Sigmoid colon (tissue), 4 donors: ENCODE measurements at regions not wholly inside any gene's neighbourhood (a gene's known extent, or its start where the extent isn't known, plus 50 kb on each side); places are given as distances from the start of the nearest gene placed in this dataset.

Experiments
- CTCF ChIP-seq, 4 experiments: fragments of 450-650 bp in 3 of 4; fragments of 200-600 bp in 1 of 4; IDR thresholded peaks; one replicate each; pipeline ENCODE4 v1.5.1; 2016 to 2019; ENCODE audit warnings: antibody characterized with exemption in 4 of 4, mild to moderate bottlenecking in 3 of 4, moderate library complexity in 2 of 4
- POLR2AphosphoS5 ChIP-seq, 4 donors: sonication (generic); formaldehyde crosslinking; IDR thresholded peaks; one replicate each; pipeline ENCODE4 v1.6.1; 2017; ENCODE audit warnings: antibody characterized with exemption in 4 of 4

GRCh38 chr2:22957446-22957845 lies 427.5 kb upstream of the KLHL29 start:
- TF ChIP-seq POLR2AphosphoS5 (IDR thresholded peaks at IDR 0.05), result no peak
- TF ChIP-seq CTCF (IDR thresholded peaks at IDR 0.05), result no peak
